SKM-1 (cell line): ENCODE measurements at regions not wholly inside any gene's neighbourhood (a gene's known extent, or its start where the extent isn't known, plus 50 kb on each side); places are given as distances from the start of the nearest gene placed in this dataset.

ENCODE experiments used
- DNase-seq: peaks from one replicate; lab custom pipeline; 2025; ENCODE audit not compliant: unreplicated experiment; lab: John Stamatoyannopoulos, UW

- no peak for DNase-seq
Observed at GRCh38 chr16:14362774-14363371, 267.2 kb downstream of the PARN start.

- DNase-seq = no peak
Observed at GRCh38 chr16:14360326-14361037, 269.6 kb downstream of the PARN start.

GRCh38 chr16:14358697-14359305 lies 271.3 kb downstream of the PARN start:
- no peak for DNase-seq

GRCh38 chr16:14357328-14357727 lies 272.7 kb downstream of the PARN start:
- DNase-seq = no peak

- DNase-seq = no peak
Observed at GRCh38 chr16:14356064-14356463, 274.0 kb downstream of the PARN start.

GRCh38 chr16:14354561-14355351 lies 275.3 kb downstream of the PARN start:
- DNase-seq = peak; percentile 7

GRCh38 chr16:14353340-14353739 lies 276.7 kb downstream of the PARN start:
- no peak for DNase-seq

GRCh38 chr16:14351647-14352046 lies 278.4 kb downstream of the PARN start:
- no peak for DNase-seq

GRCh38 chr16:14350626-14351025 lies 279.4 kb downstream of the PARN start:
- no peak for DNase-seq

GRCh38 chr16:14350081-14350480 lies 279.0 kb downstream of the MRTFB start:
- DNase-seq = no peak

GRCh38 chr16:14347706-14348105 lies 276.6 kb downstream of the MRTFB start:
- no peak for DNase-seq

- DNase-seq = no peak
Observed at GRCh38 chr16:14346278-14347142, 275.4 kb downstream of the MRTFB start.

- DNase-seq = no peak
Observed at GRCh38 chr16:14345512-14346115, 274.5 kb downstream of the MRTFB start.

GRCh38 chr16:14344945-14345344 lies 273.8 kb downstream of the MRTFB start:
- DNase-seq = no peak

- DNase-seq = no peak
Observed at GRCh38 chr16:14344292-14344691, 273.2 kb downstream of the MRTFB start.

- DNase-seq = no peak
Observed at GRCh38 chr16:14341324-14342225, 270.5 kb downstream of the MRTFB start.

GRCh38 chr16:14339694-14340093 lies 268.6 kb downstream of the MRTFB start:
- DNase-seq = no peak

GRCh38 chr16:14338969-14339368 lies 267.9 kb downstream of the MRTFB start:
- no peak for DNase-seq

- DNase-seq = no peak
Observed at GRCh38 chr16:14338236-14338635, 267.1 kb downstream of the MRTFB start.
